NB4 (cell line): ENCODE measurements at regions not wholly inside any gene's neighbourhood (a gene's known extent, or its start where the extent isn't known, plus 50 kb on each side); places are given as distances from the start of the nearest gene placed in this dataset.

Experiments
- MYC ChIP-seq: IDR thresholded peaks from 2 replicates; pipeline ENCODE4 v1.6.1; 2011; ENCODE audit warnings: low read depth, low read length
- POLR2A ChIP-seq: IDR thresholded peaks from 2 replicates; pipeline ENCODE4 v1.6.1; 2011; ENCODE audit warnings: mild to moderate bottlenecking; ENCODE audit not compliant: insufficient read length; ENCODE audit errors: extremely low read depth
- TF ChIP-seq, protein P1 (sequence below): IDR thresholded peaks from one replicate; pipeline ENCODE4 v1.5.1; 2012; ENCODE audit warnings: low read depth, low read length
- TF ChIP-seq, protein P2 (sequence below): IDR thresholded peaks from 2 replicates; pipeline ENCODE4 v1.6.1; 2011; ENCODE audit warnings: low read depth, low read length

- TF ChIP-seq POLR2A (no peak), MYC (no peak)
- TF ChIP-seq, protein P1, sequence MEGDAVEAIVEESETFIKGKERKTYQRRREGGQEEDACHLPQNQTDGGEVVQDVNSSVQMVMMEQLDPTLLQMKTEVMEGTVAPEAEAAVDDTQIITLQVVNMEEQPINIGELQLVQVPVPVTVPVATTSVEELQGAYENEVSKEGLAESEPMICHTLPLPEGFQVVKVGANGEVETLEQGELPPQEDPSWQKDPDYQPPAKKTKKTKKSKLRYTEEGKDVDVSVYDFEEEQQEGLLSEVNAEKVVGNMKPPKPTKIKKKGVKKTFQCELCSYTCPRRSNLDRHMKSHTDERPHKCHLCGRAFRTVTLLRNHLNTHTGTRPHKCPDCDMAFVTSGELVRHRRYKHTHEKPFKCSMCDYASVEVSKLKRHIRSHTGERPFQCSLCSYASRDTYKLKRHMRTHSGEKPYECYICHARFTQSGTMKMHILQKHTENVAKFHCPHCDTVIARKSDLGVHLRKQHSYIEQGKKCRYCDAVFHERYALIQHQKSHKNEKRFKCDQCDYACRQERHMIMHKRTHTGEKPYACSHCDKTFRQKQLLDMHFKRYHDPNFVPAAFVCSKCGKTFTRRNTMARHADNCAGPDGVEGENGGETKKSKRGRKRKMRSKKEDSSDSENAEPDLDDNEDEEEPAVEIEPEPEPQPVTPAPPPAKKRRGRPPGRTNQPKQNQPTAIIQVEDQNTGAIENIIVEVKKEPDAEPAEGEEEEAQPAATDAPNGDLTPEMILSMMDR = no peak
- TF ChIP-seq, protein P2, sequence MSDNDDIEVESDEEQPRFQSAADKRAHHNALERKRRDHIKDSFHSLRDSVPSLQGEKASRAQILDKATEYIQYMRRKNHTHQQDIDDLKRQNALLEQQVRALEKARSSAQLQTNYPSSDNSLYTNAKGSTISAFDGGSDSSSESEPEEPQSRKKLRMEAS = no peak
Observed at GRCh38 chr9:38478211-38478610, 54.0 kb upstream of the IGFBPL1 start.
